ENCODE measurements at regions not wholly inside any gene's neighbourhood (a gene's known extent, or its start where the extent isn't known, plus 50 kb on each side); places are given as distances from the start of the nearest gene placed in this dataset.
"Not testable (repeated sequence)": the region's sequence is repeated elsewhere in the genome, so short reads cannot be mapped to it uniquely, and the experiment has no call there.

DNA sequence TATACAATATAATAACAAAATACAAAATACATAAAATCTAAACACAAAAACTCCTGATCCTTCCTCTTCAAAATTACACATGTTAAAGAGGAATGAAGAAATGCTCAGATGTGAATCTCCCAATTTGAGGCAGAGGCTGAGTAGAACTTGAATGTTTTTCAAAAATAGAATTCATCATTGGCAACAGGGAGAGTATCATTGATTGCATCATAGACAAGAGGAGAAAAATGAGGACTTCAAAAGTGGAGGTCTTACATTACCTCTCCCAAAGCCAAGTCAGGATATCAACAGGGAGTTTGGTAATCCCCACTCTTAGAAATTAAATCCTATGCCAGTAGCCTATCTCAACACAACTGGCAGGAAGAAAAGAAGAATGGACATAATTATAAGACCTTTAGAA lies 2023.9 kb upstream of the CELF4 start:
- no peak for DNase-seq (ENCODE audit: low spot score)

DNA sequence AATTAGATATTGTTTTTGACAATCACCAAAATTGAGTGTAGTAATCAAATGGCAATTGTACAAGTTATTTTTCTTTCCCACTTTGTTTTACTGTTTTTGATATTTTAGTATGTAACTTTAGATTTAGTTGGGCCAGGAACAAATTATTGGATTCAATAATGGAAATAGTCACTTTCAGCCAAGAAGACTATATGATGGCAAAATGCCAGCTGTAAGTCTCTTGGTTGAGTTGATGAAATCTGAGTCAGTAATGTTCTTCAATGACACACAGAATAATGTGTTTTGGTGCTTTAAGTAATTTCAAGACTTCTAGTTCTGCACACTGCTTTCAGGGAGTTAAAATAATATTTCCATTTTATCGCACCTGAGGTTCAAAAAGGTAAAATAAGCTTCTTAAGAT lies 2022.0 kb upstream of the CELF4 start:
- no peak for DNase-seq (ENCODE audit: low spot score)

DNA sequence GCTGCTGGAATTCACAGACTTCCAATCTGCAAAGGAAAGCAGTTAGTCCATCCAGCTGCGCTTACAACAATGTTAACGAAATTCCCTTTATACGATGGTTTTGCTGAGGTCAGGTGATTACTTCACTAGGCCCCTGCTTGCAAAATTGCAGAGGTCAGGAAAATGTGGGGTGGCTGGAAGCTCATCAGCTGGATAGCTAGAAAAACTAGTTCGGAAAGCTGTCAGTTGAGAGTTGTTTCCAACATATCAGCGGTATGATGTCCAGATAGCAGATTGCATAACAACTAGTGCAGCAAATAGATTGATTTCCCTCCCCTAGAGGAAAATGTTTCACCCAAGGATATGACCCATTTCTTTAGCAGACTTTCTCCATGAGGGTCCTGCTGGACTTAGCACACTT lies 2021.1 kb upstream of the CELF4 start:
- DNase-seq (ENCODE audit: low spot score): no peak

DNA sequence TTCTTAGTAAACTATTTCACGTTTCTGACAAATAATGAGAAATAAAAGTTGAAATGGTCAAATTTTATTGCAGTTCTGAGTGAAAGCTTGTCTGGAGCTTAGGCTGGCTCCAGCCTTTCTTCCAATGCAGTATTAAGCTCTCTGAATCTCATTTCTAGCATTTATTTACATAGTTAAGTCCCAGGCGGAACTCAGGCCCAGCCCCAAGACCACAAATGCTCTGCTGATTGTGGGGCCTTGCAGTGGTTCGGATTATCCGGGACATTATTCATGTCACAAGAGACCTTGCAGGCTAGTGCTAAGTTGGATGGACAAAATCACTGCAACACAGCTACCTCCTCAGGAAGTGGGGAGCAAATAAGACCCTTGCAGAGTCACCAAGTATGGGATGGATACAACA lies 2009.3 kb upstream of the CELF4 start:
- DNase-seq (ENCODE audit: low spot score): no peak

DNA sequence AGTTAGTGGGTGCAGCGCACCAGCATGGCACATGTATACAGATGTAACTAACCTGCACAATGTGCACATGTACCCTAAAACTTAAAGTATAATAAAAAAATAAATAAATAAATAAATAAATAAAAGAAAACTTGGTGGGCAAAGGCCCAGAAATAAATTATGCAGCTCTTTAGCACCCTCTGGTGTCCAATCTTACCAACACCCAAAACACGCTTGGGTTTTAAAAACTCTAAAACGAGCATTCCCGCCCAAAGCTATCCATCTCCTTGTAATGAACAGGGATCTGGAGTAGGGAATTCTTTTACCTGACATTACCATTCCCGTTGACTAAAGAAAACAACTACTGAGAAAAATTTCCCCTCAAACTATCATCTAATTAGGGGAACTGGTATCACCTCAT lies 2005.9 kb upstream of the CELF4 start:
- no peak for DNase-seq (ENCODE audit: low spot score)

DNA sequence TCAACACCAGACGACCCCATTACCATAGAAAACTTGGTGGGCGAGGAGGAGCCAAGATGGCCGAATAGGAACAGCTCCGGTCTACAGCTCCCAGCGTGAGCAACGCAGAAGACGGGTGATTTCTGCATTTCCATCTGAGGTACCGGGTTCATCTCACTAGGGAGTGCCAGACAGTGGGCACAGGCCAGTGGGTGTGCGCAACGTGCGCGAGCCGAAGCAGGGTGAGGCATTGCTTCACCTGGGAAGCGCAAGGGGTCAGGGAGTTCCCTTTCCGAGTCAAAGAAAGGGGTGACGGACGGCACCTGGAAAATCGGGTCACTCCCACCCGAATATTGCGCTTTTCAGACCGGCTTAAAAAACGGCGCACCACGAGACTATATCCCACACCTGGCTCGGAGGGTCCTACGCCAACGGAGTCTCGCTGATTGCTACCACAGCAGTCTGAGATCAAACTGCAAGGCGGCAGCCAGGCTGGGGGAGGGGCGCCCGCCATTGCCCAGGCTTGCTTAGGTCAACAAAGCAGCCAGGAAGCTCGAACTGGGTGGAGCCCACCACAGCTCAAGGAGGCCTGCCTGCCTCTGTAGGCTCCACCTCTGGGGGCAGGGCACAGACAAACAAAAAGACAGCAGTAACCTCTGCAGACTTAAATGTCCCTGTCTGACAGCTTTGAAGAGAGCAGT lies 2000.1 kb upstream of the CELF4 start:
- not testable (repeated sequence) for DNase-seq (ENCODE audit: low spot score)

DNA sequence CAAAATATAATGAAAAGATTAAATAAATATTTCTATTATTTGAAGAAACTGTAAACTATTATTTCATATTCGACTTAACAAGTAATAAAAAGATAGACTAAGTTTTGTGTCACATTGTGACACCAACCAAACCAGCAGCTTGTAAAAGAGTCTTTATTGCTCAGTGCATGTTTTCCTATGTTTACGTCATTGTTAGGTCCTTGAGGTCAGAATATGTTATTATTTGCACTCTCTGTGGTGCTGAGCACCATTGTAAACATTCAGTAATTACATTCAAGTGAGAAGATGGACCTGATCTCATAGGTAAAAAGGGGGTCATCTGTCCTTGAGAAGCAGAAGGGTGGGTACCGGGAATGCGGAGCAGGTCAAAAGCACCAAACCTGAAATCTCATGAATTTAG lies 1999.1 kb upstream of the CELF4 start:
- no peak for DNase-seq (ENCODE audit: low spot score)

DNA sequence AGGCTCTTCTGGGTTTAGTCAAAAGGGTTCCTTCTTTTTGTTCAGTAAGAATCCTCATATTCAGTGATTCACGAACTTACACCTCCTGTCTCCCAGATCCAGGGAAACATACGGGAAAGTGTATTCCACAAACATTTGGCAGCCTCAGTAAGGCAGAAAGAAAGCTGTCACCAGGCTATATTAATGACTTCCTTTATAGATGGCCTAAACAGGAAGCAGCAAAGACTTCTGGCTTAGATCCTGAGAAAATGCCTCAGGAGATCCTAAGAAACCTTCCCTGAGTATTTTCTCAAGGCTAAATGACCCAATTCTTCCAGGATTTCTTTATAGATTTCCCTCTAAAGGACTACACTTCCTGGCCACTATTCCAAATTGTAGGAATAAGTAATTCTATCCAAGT lies 1995.5 kb upstream of the CELF4 start:
- no peak for DNase-seq (ENCODE audit: low spot score)

DNA sequence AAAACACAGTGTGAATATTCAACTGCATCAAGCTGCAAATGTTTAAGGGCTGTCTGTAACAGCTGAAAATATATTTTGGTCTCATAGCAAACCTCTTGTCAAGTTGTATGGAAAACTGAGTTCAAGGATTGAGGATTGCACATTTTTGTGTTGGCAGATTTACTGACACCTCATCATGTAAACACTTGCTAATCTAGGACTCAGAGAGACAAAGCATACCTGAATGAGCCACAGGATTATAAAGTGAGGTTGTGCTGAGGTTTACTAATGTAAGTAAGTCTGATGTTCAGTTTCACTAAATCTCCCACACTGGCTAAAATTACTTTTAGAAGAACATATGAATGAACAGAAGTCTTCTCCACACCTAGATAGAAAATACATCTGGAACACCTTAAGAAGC lies 1993.1 kb upstream of the CELF4 start:
- no peak for DNase-seq (ENCODE audit: low spot score)

DNA sequence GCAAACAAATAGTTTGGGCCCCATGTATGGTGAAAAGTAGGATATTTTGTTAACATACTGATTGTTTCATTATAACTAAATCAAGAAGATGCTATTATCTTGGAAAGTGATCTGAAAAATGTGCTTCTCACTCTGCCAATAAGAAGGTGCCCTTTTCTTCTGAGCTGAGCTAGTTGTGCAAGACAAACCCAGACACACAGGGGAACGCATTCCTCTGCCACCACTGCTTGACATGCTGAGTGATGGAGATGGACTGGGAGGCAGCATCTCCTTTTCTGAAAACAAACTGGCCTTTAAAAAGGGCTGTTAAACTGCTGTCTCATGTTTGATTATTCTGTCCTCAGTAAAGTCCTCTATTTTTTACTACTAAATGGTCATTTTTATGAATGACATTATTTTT lies 1989.9 kb upstream of the CELF4 start:
- DNase-seq (ENCODE audit: low spot score): no peak

DNA sequence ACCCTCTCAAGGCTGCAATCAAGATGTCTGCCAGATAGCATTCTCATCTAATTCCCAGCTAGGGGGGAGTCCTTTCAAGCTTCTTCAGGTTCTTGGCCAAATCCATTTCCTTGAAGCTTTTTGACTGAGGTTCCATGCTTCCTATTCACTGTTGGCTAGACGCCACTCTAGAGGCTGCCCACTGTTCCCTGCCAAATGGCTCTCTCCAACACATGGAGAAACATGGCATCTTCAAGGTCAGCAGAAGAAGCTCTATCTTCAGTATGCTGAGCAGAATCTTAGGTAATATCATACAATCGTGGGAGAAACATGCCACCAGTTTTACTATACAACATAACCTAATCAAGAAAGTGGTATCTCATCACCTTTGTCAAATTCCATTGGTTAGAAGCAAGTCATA lies 1985.1 kb upstream of the CELF4 start:
- no peak for DNase-seq (ENCODE audit: low spot score)

DNA sequence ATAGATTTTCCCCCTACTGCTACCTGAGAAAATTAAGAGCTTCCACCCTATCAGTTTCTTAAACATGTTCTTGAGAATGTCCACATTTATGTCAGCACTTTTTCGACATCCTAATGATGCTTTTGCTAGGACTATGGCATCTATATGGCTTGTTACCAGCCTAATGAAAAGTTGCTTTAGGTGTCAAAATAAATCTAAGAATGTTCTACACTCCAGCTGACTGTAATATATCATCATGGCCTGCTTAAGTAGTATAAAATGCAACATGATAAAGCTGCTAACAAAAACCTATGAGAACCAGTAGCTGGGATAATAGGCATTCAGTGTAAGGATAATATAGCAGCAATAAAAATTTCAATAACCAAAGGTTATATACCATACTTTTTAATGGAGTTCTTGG lies 1983.5 kb upstream of the CELF4 start:
- DNase-seq (ENCODE audit: low spot score): no peak

DNA sequence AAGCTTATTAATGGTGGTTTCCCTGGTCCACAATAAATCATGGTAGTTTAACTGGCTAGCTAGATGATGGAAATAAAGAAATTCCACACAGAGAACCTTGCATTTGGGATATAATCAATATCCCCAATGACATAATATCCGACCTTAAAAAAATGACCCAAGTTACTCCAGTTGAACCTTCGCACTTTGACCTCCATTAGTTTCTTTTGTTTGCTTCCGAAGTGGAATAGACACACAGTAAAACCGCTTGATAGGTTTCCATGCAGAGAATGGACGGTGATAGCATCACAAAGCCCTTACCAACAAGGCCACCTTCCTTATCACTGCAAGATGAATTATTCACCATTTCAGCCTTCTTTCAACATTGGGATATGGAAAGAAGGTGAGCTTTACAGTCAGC lies 1966.1 kb upstream of the CELF4 start:
- DNase-seq (ENCODE audit: low spot score): no peak

DNA sequence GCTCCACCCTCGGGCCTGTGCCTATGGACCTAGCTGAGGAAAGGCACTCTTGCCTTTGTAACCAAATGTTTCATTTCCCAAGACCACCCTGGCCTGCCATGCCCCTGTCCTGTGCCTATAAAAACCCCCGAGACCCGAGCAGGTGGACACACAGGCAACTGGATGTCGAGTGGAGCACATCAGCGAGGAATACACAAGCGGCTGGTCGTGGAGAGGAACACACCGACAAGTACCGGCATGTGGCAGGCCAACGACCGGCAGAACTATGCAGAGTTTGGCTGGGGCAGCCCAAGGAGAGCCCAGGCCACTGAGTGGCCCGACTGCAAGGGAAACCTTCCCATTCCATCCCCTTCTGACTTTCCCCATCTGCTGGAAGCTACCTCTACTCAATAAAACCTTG lies 1963.8 kb upstream of the CELF4 start:
- DNase-seq (ENCODE audit: low spot score): no peak

DNA sequence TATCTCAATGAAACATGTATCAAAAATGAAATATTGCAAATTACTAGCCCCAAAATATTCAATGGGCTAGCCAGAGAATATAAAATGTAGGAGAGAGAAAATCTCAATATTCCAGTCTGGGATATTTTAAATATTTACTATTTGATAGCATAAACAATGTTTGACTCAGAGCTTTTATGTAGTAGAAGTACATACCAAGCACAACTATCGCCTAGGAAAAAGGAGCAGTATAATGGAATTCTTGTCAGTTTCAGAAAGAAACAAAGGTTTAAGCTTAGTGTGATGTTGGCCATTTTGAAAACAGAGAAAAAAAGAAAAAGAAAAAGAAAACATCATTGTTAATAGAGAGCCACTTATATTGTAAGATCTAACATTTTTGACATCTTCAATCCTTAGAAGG lies 1961.9 kb upstream of the CELF4 start:
- DNase-seq (ENCODE audit: low spot score): no peak

DNA sequence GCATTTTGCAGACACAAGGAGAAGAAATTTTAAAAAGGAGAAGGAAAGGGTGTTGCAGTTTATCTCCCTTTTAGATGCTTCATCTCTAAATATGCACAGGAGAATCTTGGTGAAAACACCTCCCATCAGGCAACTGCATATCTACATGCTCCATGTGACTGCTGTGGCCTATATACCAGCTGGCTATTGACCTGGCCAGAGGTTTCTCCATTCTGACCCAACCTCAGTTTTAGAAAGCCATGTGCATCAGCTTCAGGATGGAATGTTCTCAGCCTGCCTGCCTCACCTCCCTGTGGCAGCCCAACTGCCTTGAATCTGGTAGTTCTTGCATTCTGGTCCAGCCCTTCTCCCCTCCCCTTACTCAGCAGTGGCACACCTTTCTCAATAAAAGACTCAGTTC lies 1958.8 kb upstream of the CELF4 start:
- no peak for DNase-seq (ENCODE audit: low spot score)

DNA sequence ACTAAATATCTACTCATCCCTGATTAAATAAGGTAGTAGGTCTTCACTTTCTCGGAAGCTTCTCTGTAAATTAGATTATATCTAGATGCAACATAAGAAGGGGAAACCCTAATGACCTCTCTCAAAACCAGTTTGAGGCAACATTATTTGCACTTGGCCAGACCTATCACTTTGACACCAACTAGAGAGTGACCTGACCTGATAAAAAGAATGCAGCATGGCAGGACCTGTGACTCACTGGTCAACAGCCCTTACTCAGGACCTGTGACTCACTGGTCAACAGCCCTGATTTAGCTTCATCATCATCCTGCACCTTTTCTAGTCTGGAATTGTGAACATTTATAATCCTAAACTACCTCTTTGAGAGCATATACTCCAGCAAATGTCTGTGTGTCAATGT lies 1957.7 kb upstream of the CELF4 start:
- no peak for DNase-seq (ENCODE audit: low spot score)

DNA sequence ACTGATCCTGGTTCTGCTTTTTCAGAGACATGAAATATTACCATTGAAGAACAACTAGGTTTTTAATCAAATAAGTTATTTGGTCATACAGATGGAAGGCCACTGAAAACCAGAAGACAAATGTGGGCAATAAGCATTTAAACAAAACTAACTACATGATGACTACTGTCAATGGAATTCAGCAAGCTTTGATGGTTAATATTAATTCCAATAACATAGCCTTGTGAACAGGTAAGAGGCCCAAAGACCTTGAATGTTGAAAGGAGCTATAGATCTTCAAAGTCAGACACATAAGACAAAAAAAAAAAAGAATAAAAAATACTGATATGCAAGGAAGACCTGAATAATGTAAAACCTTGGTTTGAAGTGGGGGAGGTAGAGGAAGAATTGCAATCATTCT lies 1955.6 kb upstream of the CELF4 start:
- DNase-seq (ENCODE audit: low spot score): no peak

DNA sequence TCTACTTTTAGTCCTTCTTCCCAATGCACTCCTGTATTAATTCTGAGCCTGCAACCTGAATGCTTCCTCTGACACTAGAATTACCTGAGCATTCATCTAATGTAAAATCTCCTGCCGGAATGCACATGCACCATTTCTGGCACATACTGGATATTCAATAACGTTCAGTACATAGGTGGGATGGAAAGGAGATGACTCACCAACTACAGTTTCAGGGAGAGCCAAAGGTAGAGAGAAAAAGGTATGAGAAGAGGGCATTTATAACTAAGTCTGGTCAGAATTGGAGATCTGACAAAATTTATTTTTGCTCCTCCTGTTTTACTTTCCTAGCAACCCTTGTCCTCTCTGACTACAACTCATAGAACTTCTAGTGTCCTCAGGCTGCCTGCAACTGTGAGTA lies 1954.1 kb upstream of the CELF4 start:
- DNase-seq (ENCODE audit: low spot score): no peak

DNA sequence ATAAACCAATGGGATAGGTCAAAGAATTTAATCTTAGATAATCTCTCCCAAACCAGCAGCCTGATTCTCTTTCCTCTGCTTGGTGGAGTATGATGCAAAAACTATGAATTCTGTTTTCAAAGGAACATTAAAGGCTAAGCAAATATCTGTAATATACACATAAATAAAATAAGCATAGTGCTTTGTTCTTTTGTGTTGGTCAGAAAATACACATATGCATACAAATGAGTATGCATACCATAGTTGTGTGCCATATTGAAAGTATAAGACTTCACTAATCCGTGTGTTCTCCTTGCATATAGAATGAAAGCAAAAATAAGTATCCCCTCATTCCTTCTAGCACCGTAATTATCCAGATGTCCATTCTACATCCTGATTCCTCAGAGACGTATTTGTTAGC lies 1949.7 kb upstream of the CELF4 start:
- no peak for DNase-seq (ENCODE audit: low spot score)

DNA sequence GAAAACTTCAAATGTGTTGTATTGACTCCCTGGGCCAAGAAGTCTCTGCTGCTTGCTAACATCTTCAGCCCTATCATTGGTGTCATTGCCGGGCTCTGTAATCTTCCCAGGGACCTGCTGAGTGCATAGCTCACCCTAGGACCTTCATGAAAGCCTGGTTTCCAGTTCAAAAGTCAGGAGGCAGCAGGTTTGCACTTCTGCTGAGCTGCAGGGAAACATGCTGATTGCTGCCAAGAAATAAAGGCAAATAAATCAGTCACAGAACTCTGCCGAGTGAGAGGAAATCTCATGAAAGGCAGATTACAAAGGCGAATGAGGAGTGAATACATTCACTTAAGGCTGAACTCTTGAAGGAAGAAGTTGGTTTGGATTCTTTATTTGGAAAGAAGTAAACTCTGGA lies 1947.6 kb upstream of the CELF4 start:
- DNase-seq (ENCODE audit: low spot score): no peak

DNA sequence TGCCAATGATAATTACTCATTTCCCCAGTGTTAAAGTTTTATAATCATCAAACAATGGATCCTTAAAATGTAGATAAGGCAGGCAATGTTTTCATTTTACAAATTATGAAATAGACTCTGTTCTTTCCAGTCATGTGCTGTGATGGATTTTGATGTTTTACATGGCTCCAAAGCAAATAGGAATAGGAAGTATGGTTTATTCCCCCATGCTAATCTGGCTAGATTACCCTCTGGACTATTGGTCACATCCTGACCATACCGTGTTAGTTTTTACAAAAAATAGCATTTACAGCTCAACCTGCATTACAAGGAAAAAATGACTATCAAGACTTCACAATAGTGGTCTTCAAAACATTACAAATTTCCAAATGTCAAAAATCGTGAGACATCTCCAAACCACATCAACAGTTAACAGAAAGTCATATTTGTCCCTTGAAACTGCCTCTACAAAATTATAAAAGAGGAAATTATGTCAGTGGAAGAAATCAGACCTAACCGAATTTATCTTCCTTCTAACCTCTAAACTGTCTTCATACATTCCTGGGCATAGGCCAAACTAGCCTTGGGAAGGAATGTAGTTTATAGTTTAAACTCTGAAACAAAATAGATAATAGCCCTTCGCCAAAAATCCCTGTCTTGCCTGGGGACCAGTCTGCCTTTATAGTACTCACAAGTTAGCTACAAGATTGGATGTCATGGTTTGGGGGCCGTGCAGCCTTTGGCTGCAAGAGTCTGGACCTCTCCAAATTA lies 1941.2 kb upstream of the CELF4 start:
- no peak for DNase-seq (ENCODE audit: low spot score)

DNA sequence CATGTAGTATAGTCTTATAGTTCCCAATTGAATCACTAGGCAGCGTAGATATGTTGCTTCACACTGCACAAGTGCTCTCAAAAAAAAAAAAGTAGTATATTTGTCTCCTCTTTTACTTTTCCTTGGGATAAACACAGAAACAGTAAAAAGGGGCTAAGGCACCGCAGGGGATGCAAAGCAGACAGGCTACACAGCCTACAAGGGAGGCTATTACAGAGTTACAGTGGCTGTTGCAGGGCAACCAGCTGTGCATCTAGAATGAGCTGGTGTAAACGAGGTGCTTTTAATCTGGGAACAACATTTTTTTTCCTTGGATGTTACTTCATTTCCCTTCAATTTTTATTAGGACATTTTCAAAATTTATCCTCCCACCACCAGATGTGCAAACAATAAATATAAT lies 1934.7 kb upstream of the CELF4 start:
- no peak for DNase-seq (ENCODE audit: low spot score)
